Ovary (tissue), 3 donors: ENCODE measurements at regions not wholly inside any gene's neighbourhood (a gene's known extent, or its start where the extent isn't known, plus 50 kb on each side); places are given as distances from the start of the nearest gene placed in this dataset.

Experiments used
- POLR2A ChIP-seq: fragments of 450-650 bp; IDR thresholded peaks from one replicate; pipeline ENCODE4 v1.6.1; 2017; ENCODE audit warnings: antibody characterized with exemption, mild to moderate bottlenecking, moderate library complexity
- TF ChIP-seq, protein P1 (sequence below), 3 donors: fragments of 450-650 bp in 2 of 3; fragments of 200-600 bp in 1 of 3; IDR thresholded peaks; one replicate each; pipeline versions ENCODE4 v1.5.1 to v1.8.0; 2016 to 2022; ENCODE audit warnings: antibody characterized with exemption in 3 of 3, mild to moderate bottlenecking in 1 of 3
- donor health status: DM: no; HTN: no; CAD: no.

DNA sequence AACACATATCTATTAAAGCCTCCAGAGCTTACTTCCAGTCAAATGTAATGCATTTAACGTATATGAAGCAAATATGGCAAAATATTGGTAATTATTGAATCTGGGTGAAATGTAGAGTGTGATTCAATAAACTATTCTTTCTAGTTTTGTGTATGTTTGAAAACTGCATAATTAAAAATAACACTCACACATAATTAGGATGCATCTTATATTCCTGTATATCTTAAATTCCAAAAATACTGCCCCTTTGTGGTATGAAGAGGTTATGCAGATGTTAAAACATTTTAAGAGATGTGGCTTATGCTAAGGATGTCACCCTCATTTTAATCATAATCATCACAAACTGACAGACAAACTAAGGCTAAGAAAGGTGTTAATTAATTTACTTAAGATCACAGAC, 182.9 kb downstream of the COX18 start:
- TF ChIP-seq, protein P1, sequence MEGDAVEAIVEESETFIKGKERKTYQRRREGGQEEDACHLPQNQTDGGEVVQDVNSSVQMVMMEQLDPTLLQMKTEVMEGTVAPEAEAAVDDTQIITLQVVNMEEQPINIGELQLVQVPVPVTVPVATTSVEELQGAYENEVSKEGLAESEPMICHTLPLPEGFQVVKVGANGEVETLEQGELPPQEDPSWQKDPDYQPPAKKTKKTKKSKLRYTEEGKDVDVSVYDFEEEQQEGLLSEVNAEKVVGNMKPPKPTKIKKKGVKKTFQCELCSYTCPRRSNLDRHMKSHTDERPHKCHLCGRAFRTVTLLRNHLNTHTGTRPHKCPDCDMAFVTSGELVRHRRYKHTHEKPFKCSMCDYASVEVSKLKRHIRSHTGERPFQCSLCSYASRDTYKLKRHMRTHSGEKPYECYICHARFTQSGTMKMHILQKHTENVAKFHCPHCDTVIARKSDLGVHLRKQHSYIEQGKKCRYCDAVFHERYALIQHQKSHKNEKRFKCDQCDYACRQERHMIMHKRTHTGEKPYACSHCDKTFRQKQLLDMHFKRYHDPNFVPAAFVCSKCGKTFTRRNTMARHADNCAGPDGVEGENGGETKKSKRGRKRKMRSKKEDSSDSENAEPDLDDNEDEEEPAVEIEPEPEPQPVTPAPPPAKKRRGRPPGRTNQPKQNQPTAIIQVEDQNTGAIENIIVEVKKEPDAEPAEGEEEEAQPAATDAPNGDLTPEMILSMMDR (IDR thresholded peaks at IDR 0.05): no peak
- no peak for TF ChIP-seq POLR2A
